RKO (cell line): ENCODE measurements at regions not wholly inside any gene's neighbourhood (a gene's known extent, or its start where the extent isn't known, plus 50 kb on each side); places are given as distances from the start of the nearest gene placed in this dataset.

ENCODE experiments used
- DNase-seq: peaks from one replicate; pipeline ENCODE4 v3.0.0-alpha.2; 2016; ENCODE audit warnings: low spot score

GRCh38 chr2:104045071-104045470 is 808.8 kb upstream of the POU3F3 start:
- no peak for DNase-seq

- DNase-seq: no peak
Measured at GRCh38 chr2:104046466-104046865, 807.4 kb upstream of the POU3F3 start.

GRCh38 chr2:104047516-104047915 is 806.4 kb upstream of the POU3F3 start:
- no peak for DNase-seq

- DNase-seq: no peak
Measured at GRCh38 chr2:104049438-104049837, 804.5 kb upstream of the POU3F3 start.

- DNase-seq: no peak
Measured at GRCh38 chr2:104049981-104050380, 803.9 kb upstream of the POU3F3 start.

GRCh38 chr2:104050656-104051242 is 803.2 kb upstream of the POU3F3 start:
- no peak for DNase-seq

- no peak for DNase-seq
Measured at GRCh38 chr2:104051766-104052165, 802.1 kb upstream of the POU3F3 start.

- DNase-seq: no peak
Measured at GRCh38 chr2:104052356-104052755, 801.6 kb upstream of the POU3F3 start.

- DNase-seq: no peak
Measured at GRCh38 chr2:104056451-104056850, 797.5 kb upstream of the POU3F3 start.

- DNase-seq: no peak
Measured at GRCh38 chr2:104068665-104069064, 785.2 kb upstream of the POU3F3 start.

GRCh38 chr2:104077573-104077972 is 776.3 kb upstream of the POU3F3 start:
- DNase-seq: no peak

GRCh38 chr2:104078431-104079157 is 775.3 kb upstream of the POU3F3 start:
- DNase-seq: peak; percentile 1

- DNase-seq: no peak
Measured at GRCh38 chr2:104088745-104089144, 765.2 kb upstream of the POU3F3 start.

- no peak for DNase-seq
Measured at GRCh38 chr2:104090407-104090806, 763.5 kb upstream of the POU3F3 start.

GRCh38 chr2:104091894-104092293 is 762.0 kb upstream of the POU3F3 start:
- DNase-seq: no peak

GRCh38 chr2:104092886-104093285 is 761.0 kb upstream of the POU3F3 start:
- no peak for DNase-seq

GRCh38 chr2:104102615-104103014 is 751.3 kb upstream of the POU3F3 start:
- DNase-seq: no peak

- DNase-seq: no peak
Measured at GRCh38 chr2:104109356-104109755, 744.6 kb upstream of the POU3F3 start.

- no peak for DNase-seq
Measured at GRCh38 chr2:104118889-104119288, 735.0 kb upstream of the POU3F3 start.

- DNase-seq: no peak
Measured at GRCh38 chr2:104120171-104120570, 733.7 kb upstream of the POU3F3 start.

GRCh38 chr2:104125096-104125495 is 728.8 kb upstream of the POU3F3 start:
- no peak for DNase-seq

GRCh38 chr2:104127049-104127770 is 726.7 kb upstream of the POU3F3 start:
- no peak for DNase-seq

GRCh38 chr2:104140361-104140760 is 713.6 kb upstream of the POU3F3 start:
- no peak for DNase-seq
